SK-N-SH treated with all-trans-retinoic acid at 6 μM for 48 hours (cell line): ENCODE measurements at regions not wholly inside any gene's neighbourhood (a gene's known extent, or its start where the extent isn't known, plus 50 kb on each side); places are given as distances from the start of the nearest gene placed in this dataset.

ENCODE experiments used
- ARNTL ChIP-seq: fragments of 450-650 bp; formaldehyde crosslinking; IDR thresholded peaks from 2 replicates; pipeline ENCODE4 v1.5.0; 2020; ENCODE audit warnings: low read depth, mild to moderate bottlenecking, moderate library complexity, borderline replicate concordance
- CREB5 ChIP-seq: fragments of 250-450 bp; sonication (Bioruptor Pico); IDR thresholded peaks from 2 replicates; pipeline ENCODE4 v1.5.1; 2020; ENCODE audit warnings: low read depth, mild to moderate bottlenecking, moderate library complexity
- ESRRG ChIP-seq: fragments of 250-450 bp; sonication (Bioruptor Pico); IDR thresholded peaks from 2 replicates; pipeline ENCODE4 v1.6.1; 2021; ENCODE audit warnings: mild to moderate bottlenecking
- OSR1 ChIP-seq: fragments of 250-450 bp; sonication (Bioruptor Pico); IDR thresholded peaks from 2 replicates; pipeline ENCODE4 v1.8.0; 2022; ENCODE audit warnings: moderate library complexity, mild to moderate bottlenecking, inconsistent platforms
- PATZ1 ChIP-seq: fragments of 250-450 bp; sonication (Bioruptor Pico); IDR thresholded peaks from 2 replicates; pipeline ENCODE4 v1.8.0; 2020; ENCODE audit warnings: mild to moderate bottlenecking, moderate library complexity, borderline replicate concordance
- TOX ChIP-seq: fragments of 250-450 bp; sonication (Bioruptor Pico); IDR thresholded peaks from 2 replicates; pipeline ENCODE4 v1.8.0; 2021; ENCODE audit warnings: mild to moderate bottlenecking, moderate library complexity, borderline replicate concordance
- ZC3H10 ChIP-seq: fragments of 250-450 bp; sonication (Bioruptor Pico); IDR thresholded peaks from 2 replicates; pipeline ENCODE4 v1.5.1; 2021; ENCODE audit warnings: mild to moderate bottlenecking, moderate library complexity
- ZFP3 ChIP-seq: fragments of 250-450 bp; sonication (Bioruptor Pico); IDR thresholded peaks from 2 replicates; pipeline ENCODE4 v1.5.0; 2020; ENCODE audit warnings: mild to moderate bottlenecking, moderate library complexity
- ZFP30 ChIP-seq: fragments of 450-650 bp; formaldehyde crosslinking; IDR thresholded peaks from 2 replicates; pipeline ENCODE4 v1.5.0; 2022; ENCODE audit warnings: mild to moderate bottlenecking, moderate library complexity
- ZNF565 ChIP-seq: fragments of 450-650 bp; formaldehyde crosslinking; conservative IDR thresholded peaks from 2 replicates; pipeline ENCODE4 v1.5.0; 2020; ENCODE audit warnings: low read depth, mild to moderate bottlenecking, moderate library complexity
- TF ChIP-seq, protein P1 (sequence below): fragments of 250-450 bp; sonication (Bioruptor Pico); IDR thresholded peaks from 2 replicates; pipeline ENCODE4 v1.8.0; 2021; ENCODE audit warnings: low read depth, mild to moderate bottlenecking, moderate library complexity, borderline replicate concordance

DNA sequence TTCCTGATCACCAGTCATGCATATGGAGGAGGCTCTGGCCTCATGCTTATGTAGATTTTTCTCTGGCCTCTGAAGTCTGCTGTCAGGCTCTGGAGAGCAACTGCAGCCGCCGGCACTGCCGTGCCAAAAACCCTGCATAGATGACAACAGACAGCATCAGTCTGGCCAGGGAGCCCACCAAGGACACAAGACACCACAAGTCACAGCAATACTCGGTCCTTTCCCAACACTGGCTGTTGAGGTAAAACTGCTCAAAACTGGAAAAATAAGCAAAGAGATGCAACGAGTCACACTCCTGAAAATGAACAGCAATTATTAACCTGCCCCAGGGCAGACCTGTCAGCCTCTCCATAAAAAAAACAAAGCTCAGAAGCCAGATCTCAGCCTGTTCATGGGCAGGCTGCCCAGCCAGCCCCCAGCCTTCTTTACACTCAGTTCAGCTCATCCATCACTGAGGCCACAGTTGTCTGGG is 186.0 kb upstream of the RAB6C start:
- TF ChIP-seq TOX (CRISPR knock-in tag) (no peak), ZNF565 (CRISPR knock-in tag) (no peak), ESRRG (CRISPR knock-in tag) (no peak), CREB5 (CRISPR knock-in tag) (no peak), ZFP3 (CRISPR knock-in tag) (no peak), ZFP30 (CRISPR knock-in tag) (no peak), PATZ1 (CRISPR knock-in tag) (no peak), ARNTL (CRISPR knock-in tag) (no peak), OSR1 (CRISPR knock-in tag) (no peak), ZC3H10 (CRISPR knock-in tag) (no peak)
- TF ChIP-seq, protein P1, sequence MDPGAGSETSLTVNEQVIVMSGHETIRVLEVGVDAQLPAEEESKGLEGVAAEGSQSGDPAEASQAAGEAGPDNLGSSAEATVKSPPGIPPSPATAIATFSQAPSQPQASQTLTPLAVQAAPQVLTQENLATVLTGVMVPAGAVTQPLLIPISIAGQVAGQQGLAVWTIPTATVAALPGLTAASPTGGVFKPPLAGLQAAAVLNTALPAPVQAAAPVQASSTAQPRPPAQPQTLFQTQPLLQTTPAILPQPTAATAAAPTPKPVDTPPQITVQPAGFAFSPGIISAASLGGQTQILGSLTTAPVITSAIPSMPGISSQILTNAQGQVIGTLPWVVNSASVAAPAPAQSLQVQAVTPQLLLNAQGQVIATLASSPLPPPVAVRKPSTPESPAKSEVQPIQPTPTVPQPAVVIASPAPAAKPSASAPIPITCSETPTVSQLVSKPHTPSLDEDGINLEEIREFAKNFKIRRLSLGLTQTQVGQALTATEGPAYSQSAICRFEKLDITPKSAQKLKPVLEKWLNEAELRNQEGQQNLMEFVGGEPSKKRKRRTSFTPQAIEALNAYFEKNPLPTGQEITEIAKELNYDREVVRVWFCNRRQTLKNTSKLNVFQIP (CRISPR knock-in tag), result no peak
